ENCODE measurements at regions not wholly inside any gene's neighbourhood (a gene's known extent, or its start where the extent isn't known, plus 50 kb on each side); places are given as distances from the start of the nearest gene placed in this dataset.
"Not testable (repeated sequence)": the region's sequence is repeated elsewhere in the genome, so short reads cannot be mapped to it uniquely, and the experiment has no call there.

GRCh38 chr11:98512938-98513337 lies 507.8 kb upstream of the CNTN5 start:
- Histone ChIP-seq H3K27ac (no peak overlapping the region), H3K36me3 (peaks cover 5% of the 10 kb centered on the region), H3K4me3 (no peak overlapping the region), H3K9me3 (peaks cover 0 to 5% of the 10 kb centered on the region in 2 donors), H3K27me3 (no peaks in the 10 kb centered on the region), H3K4me1 (no peaks in the 10 kb centered on the region)
- no peak for TF ChIP-seq POLR2AphosphoS5 (IDR thresholded peaks at IDR 0.05)
- TF ChIP-seq, protein P1, sequence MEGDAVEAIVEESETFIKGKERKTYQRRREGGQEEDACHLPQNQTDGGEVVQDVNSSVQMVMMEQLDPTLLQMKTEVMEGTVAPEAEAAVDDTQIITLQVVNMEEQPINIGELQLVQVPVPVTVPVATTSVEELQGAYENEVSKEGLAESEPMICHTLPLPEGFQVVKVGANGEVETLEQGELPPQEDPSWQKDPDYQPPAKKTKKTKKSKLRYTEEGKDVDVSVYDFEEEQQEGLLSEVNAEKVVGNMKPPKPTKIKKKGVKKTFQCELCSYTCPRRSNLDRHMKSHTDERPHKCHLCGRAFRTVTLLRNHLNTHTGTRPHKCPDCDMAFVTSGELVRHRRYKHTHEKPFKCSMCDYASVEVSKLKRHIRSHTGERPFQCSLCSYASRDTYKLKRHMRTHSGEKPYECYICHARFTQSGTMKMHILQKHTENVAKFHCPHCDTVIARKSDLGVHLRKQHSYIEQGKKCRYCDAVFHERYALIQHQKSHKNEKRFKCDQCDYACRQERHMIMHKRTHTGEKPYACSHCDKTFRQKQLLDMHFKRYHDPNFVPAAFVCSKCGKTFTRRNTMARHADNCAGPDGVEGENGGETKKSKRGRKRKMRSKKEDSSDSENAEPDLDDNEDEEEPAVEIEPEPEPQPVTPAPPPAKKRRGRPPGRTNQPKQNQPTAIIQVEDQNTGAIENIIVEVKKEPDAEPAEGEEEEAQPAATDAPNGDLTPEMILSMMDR (IDR thresholded peaks at IDR 0.05): no peak
- no peak for TF ChIP-seq POLR2A (IDR thresholded peaks at IDR 0.05)
- DNase-seq (ENCODE audit: low spot score in 2 of 2): no peak
- intact Hi-C loops (cut with DNase I; ENCODE audit: low total_unique reads): no loop called here

GRCh38 chr11:98531576-98531975 lies 489.2 kb upstream of the CNTN5 start:
- intact Hi-C loops (cut with DNase I; ENCODE audit: low total_unique reads): loop anchor here (2.0 kb wide), 1 partner anchor 27 kb away; no protein-coding TSS in a partner anchor
- Histone ChIP-seq H3K27ac (no peak overlapping the region), H3K36me3 (no peaks in the 10 kb centered on the region), H3K9me3 (no peaks in the 10 kb centered on the region), H3K27me3 (no peaks in the 10 kb centered on the region), H3K4me1 (no peaks in the 10 kb centered on the region), H3K4me3 (no peak overlapping the region)
- DNase-seq (ENCODE audit: low spot score in 2 of 2): no peak
- TF ChIP-seq, protein P1 (IDR thresholded peaks at IDR 0.05): no peak
- no peak for TF ChIP-seq POLR2A (IDR thresholded peaks at IDR 0.05)
- TF ChIP-seq POLR2AphosphoS5 (IDR thresholded peaks at IDR 0.05): no peak

GRCh38 chr11:98536023-98536422 lies 484.7 kb upstream of the CNTN5 start:
- Histone ChIP-seq H3K36me3 (no peaks in the 10 kb centered on the region), H3K27ac (no peak overlapping the region), H3K4me1 (no peaks in the 10 kb centered on the region), H3K27me3 (no peaks in the 10 kb centered on the region), H3K9me3 (no peaks in the 10 kb centered on the region), H3K4me3 (no peak overlapping the region)
- DNase-seq (ENCODE audit: low spot score in 2 of 2): no peak
- TF ChIP-seq, protein P1 (IDR thresholded peaks at IDR 0.05): no peak
- TF ChIP-seq POLR2A (IDR thresholded peaks at IDR 0.05) (no peak), POLR2AphosphoS5 (IDR thresholded peaks at IDR 0.05) (no peak)
- intact Hi-C loops (cut with DNase I; ENCODE audit: low total_unique reads): no loop called here

DNA sequence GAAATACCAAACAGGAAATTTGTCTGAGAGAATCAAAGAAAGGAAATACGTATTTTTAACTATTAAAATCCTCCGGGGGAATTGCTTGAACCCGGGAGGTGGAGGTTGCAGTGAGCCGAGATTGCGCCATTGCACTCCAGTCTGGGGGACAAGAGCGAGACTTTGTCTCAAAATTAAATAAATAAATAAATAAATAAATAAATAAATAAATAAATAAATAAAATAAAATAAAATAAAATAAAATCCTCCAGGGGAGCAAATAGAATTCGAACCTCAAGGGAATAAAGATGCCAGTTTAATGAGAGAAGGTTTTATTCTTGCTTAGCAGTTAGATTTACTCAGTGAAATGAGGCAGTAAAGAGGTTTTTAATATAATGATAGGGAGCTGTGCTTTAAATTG lies 482.4 kb upstream of the CNTN5 start:
- intact Hi-C loops (cut with DNase I; ENCODE audit: low total_unique reads): not testable (repeated sequence)

DNA sequence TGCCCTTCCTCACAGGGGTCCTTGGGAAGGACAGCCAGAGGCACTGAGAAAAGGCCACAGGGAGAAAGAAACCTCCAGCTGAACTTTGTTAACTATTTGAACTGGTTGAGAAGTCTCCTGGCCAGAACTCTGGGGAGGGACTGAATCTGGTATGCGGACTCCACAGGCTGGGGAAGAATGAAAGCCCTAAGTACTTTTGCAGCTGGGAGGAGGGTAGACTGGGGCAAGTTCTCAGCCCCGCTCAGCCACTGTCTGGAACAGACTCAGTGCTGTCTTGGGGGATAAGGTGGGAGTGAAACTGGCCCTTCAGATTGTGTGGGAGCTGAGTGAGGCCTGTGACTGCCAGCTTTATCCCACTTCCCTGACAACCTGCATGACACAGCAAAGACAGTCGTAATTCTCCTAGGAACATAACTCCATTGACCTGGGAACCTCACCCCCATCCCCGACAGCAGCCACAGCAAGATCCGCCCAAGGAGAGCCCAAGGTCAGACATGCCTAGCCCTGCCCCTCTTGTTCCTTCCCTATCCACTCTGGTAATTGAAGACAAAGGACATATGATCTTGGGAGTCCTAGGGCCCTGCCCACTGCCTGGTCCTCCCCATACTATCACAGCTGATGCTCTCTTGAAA lies 475.1 kb upstream of the CNTN5 start:
- Histone ChIP-seq H3K27ac (no peak overlapping the region), H3K27me3 (no peaks in the 10 kb centered on the region), H3K4me3 (no peak overlapping the region), H3K9me3 (peaks cover 0 to 9% of the 10 kb centered on the region in 2 donors), H3K36me3 (no peaks in the 10 kb centered on the region), H3K4me1 (no peaks in the 10 kb centered on the region)
- intact Hi-C loops (cut with DNase I; ENCODE audit: low total_unique reads): no loop called here
- TF ChIP-seq, protein P1 (IDR thresholded peaks at IDR 0.05): no peak
- no peak for TF ChIP-seq POLR2AphosphoS5 (IDR thresholded peaks at IDR 0.05)
- no peak for TF ChIP-seq POLR2A (IDR thresholded peaks at IDR 0.05)
- DNase-seq (ENCODE audit: low spot score in 2 of 2): no peak

More for the DNA sequence above, 482.4 kb upstream of the CNTN5 start:
- not testable (repeated sequence) for H3K9me3 ChIP-seq; H3K36me3 ChIP-seq; H3K4me1 ChIP-seq; H3K27me3 ChIP-seq; DNase-seq (ENCODE audit: low spot score in 2 of 2); H3K27ac ChIP-seq; H3K4me3 ChIP-seq

Data from breast epithelium (tissue), 4 donors.